ENCODE measurements at regions not wholly inside any gene's neighbourhood (a gene's known extent, or its start where the extent isn't known, plus 50 kb on each side); places are given as distances from the start of the nearest gene placed in this dataset.
"Not testable (repeated sequence)": the region's sequence is repeated elsewhere in the genome, so short reads cannot be mapped to it uniquely, and the experiment has no call there.

DNA sequence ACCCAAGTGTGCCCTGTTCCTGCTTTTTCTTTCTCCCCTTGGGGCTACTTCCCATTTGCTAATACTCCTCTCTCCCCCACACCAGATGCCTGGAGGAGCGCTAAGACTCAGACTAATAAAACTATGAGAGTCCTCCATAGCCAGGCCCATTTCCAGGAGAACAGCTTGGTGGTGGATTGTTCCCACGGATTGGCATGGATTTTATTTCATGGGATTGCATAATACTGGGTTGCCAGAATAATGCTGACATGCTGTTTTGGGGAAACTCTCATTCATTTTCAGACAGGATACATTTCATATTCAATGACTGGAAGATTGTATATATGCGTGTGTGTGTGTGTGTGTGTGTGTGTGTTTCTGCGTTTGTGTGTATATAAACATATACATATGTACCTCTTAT, 447.5 kb upstream of the PITX2 start:
- Histone ChIP-seq H3K79me2 (ENCODE audit: insufficient read depth, low read depth, low read length) (no peaks in the 10 kb centered on the region), H3K4me1 (ENCODE audit: insufficient read depth, low read length, poor library complexity, severe bottlenecking) (no peaks in the 10 kb centered on the region), H3K9me2 (ENCODE audit: insufficient read depth, low read length) (no peaks in the 10 kb centered on the region), H2AFZ (ENCODE audit: low read length) (no peak overlapping the region), H3K36me3 (ENCODE audit: insufficient read depth, low read length) (no peaks in the 10 kb centered on the region), H3K27ac (ENCODE audit: low read depth, low read length, poor library complexity, severe bottlenecking) (no peak overlapping the region), H3K4me2 (ENCODE audit: low read length) (no peak overlapping the region), H3K9me3 (ENCODE audit: low read length) (no peaks in the 10 kb centered on the region), H4K20me1 (ENCODE audit: insufficient read depth, low read length) (no peaks in the 10 kb centered on the region), H3K4me3 (ENCODE audit: low read depth, low read length, poor library complexity, severe bottlenecking) (no peak overlapping the region)
- no TSS peak for BruUV-seq (replicated peaks)
- TF ChIP-seq, protein P1, sequence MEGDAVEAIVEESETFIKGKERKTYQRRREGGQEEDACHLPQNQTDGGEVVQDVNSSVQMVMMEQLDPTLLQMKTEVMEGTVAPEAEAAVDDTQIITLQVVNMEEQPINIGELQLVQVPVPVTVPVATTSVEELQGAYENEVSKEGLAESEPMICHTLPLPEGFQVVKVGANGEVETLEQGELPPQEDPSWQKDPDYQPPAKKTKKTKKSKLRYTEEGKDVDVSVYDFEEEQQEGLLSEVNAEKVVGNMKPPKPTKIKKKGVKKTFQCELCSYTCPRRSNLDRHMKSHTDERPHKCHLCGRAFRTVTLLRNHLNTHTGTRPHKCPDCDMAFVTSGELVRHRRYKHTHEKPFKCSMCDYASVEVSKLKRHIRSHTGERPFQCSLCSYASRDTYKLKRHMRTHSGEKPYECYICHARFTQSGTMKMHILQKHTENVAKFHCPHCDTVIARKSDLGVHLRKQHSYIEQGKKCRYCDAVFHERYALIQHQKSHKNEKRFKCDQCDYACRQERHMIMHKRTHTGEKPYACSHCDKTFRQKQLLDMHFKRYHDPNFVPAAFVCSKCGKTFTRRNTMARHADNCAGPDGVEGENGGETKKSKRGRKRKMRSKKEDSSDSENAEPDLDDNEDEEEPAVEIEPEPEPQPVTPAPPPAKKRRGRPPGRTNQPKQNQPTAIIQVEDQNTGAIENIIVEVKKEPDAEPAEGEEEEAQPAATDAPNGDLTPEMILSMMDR (conservative IDR thresholded peaks at IDR 0.05; ENCODE audit: low read length): no peak
- no peak for TF ChIP-seq EZH2phosphoT487 (IDR thresholded peaks at IDR 0.05; ENCODE audit: borderline replicate concordance, low read depth, low read length)
- intact Hi-C loops (cut with micrococcal nuclease; ENCODE audit: unreplicated experiment): no loop called here
- ChIA-PET POLR2A (no interaction called here), CTCF (ENCODE audit: unreplicated experiment) (no interaction called here)
- DNase-seq (ENCODE audit: low spot score): no peak

DNA sequence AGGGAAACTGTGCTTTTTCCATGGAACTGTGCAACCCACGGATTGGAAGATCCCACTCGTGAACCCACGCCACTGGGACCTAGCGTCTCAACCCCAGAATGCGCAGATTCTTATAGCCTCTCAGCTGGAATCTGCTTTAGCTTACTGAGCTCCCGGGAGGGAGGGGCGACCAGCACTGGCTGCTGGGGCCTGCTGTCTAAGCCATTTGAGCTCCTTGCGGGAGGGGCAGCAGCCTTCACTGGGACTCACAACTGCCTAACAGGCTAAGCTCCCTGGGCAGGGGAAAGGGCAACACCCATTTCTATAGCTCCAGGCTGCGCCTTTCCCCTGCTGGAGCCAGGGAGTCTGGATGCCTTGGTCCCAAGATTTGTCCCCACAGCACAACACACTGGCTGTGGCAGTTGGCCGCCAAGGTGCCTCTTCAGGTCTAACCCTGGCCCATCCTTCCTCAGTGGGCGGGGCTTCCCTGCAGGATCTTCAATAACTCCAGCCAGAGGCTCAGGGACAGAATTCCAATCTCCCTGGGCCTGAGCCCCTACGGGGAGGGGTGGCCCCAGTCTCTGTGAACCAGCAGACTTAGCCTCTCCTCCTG, 451.7 kb upstream of the PITX2 start:
- Histone ChIP-seq H2AFZ (ENCODE audit: low read length) (no peak overlapping the region), H3K4me3 (ENCODE audit: low read depth, low read length, poor library complexity, severe bottlenecking) (no peak overlapping the region), H3K4me1 (ENCODE audit: insufficient read depth, low read length, poor library complexity, severe bottlenecking) (no peaks in the 10 kb centered on the region), H3K27ac (ENCODE audit: low read depth, low read length, poor library complexity, severe bottlenecking) (no peak overlapping the region), H4K20me1 (ENCODE audit: insufficient read depth, low read length) (no peaks in the 10 kb centered on the region), H3K36me3 (ENCODE audit: insufficient read depth, low read length) (no peaks in the 10 kb centered on the region), H3K9me3 (ENCODE audit: low read length) (no peaks in the 10 kb centered on the region), H3K4me2 (ENCODE audit: low read length) (no peak overlapping the region), H3K9me2 (ENCODE audit: insufficient read depth, low read length) (no peaks in the 10 kb centered on the region), H3K79me2 (ENCODE audit: insufficient read depth, low read depth, low read length) (no peaks in the 10 kb centered on the region)
- BruUV-seq (replicated peaks): no TSS peak
- DNase-seq (ENCODE audit: low spot score): no peak
- intact Hi-C loops (cut with micrococcal nuclease; ENCODE audit: unreplicated experiment): no loop called here
- TF ChIP-seq EZH2phosphoT487 (IDR thresholded peaks at IDR 0.05; ENCODE audit: borderline replicate concordance, low read depth, low read length): no peak
- TF ChIP-seq, protein P1 (conservative IDR thresholded peaks at IDR 0.05; ENCODE audit: low read length): no peak
- ChIA-PET CTCF (ENCODE audit: unreplicated experiment) (no interaction called here), POLR2A (no interaction called here)

DNA sequence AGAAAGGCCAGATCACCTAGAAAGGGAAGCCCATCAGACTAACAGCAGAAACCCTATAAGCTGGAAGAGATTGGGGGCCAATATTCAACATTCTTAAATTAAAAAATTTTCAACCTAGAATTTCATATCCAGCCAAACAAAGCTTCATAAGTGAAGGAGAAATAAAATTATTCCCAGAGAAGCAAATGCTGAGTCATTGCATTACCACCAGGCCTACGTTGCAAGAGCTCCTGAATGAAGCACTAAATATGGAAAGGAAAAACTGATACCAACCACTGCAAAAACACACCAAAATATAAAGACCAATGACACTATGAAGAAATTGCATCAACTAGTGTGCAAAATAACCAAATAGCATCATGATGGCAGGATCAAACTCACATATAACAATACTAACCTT, 453.4 kb upstream of the PITX2 start:
- H4K20me1 ChIP-seq (ENCODE audit: insufficient read depth, low read length); POLR2A ChIA-PET; CTCF ChIA-PET (ENCODE audit: unreplicated experiment); H3K4me3 ChIP-seq (ENCODE audit: low read depth, low read length, poor library complexity, severe bottlenecking); H3K36me3 ChIP-seq (ENCODE audit: insufficient read depth, low read length); intact Hi-C loops (cut with micrococcal nuclease; ENCODE audit: unreplicated experiment); H3K79me2 ChIP-seq (ENCODE audit: insufficient read depth, low read depth, low read length); H3K27ac ChIP-seq (ENCODE audit: low read depth, low read length, poor library complexity, severe bottlenecking); BruUV-seq (replicated peaks); H3K4me1 ChIP-seq (ENCODE audit: insufficient read depth, low read length, poor library complexity, severe bottlenecking); H3K9me2 ChIP-seq (ENCODE audit: insufficient read depth, low read length); H3K4me2 ChIP-seq (ENCODE audit: low read length); H3K9me3 ChIP-seq (ENCODE audit: low read length); DNase-seq (ENCODE audit: low spot score); H2AFZ ChIP-seq (ENCODE audit: low read length): not testable (repeated sequence)

Data from OCI-LY7 (cell line).